ENCODE measurements at regions not wholly inside any gene's neighbourhood (a gene's known extent, or its start where the extent isn't known, plus 50 kb on each side); places are given as distances from the start of the nearest gene placed in this dataset.

DNA sequence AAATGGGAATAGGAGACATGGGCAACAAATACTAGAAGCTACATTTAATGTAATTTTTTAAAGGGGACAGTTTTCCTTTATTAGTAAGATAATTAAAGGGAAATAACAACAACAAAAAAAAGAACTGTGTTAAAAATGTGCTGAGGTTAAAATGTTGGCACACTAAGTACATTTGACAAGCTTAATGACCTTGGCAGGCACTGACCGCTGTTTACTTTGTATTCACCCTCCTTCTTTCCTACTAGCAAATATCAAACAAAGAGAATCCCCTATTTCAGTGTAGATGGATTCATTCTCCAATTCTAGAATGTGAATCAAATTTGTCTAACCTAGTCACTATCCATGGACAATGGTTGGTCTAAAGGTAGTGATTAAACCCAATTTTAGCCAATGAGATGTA lies 77.5 kb upstream of the TOMM7 start:
- TF ChIP-seq, protein P1, sequence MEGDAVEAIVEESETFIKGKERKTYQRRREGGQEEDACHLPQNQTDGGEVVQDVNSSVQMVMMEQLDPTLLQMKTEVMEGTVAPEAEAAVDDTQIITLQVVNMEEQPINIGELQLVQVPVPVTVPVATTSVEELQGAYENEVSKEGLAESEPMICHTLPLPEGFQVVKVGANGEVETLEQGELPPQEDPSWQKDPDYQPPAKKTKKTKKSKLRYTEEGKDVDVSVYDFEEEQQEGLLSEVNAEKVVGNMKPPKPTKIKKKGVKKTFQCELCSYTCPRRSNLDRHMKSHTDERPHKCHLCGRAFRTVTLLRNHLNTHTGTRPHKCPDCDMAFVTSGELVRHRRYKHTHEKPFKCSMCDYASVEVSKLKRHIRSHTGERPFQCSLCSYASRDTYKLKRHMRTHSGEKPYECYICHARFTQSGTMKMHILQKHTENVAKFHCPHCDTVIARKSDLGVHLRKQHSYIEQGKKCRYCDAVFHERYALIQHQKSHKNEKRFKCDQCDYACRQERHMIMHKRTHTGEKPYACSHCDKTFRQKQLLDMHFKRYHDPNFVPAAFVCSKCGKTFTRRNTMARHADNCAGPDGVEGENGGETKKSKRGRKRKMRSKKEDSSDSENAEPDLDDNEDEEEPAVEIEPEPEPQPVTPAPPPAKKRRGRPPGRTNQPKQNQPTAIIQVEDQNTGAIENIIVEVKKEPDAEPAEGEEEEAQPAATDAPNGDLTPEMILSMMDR (IDR thresholded peaks at IDR 0.05) = no peak
- TF ChIP-seq EP300 (IDR thresholded peaks at IDR 0.05) = no peak
- no peak for TF ChIP-seq POLR2A (IDR thresholded peaks at IDR 0.05)
- TF ChIP-seq POLR2AphosphoS5 (IDR thresholded peaks at IDR 0.05) = no peak

Data from stomach (tissue), 4 donors.